SK-N-SH treated with all-trans-retinoic acid at 6 μM for 48 hours (cell line): ENCODE measurements at regions not wholly inside any gene's neighbourhood (a gene's known extent, or its start where the extent isn't known, plus 50 kb on each side); places are given as distances from the start of the nearest gene placed in this dataset.
A peak's percentile ranks its signal among the peaks of the same experiment; 100 is the strongest.

ENCODE experiments used
- ATAC-seq: fragments of 200-7000 bp; cut with Tn5 transposase; 3 replicates; pipeline ENCODE4 v1.9.1; 2020; ENCODE audit warnings: mild to moderate bottlenecking, moderate library complexity
- ARNTL ChIP-seq: fragments of 450-650 bp; formaldehyde crosslinking; IDR thresholded peaks from 2 replicates; pipeline ENCODE4 v1.5.0; 2020; ENCODE audit warnings: low read depth, mild to moderate bottlenecking, moderate library complexity, borderline replicate concordance
- BACH2 ChIP-seq: fragments of 250-450 bp; sonication (Bioruptor Pico); IDR thresholded peaks from 2 replicates; pipeline ENCODE4 v1.9.0; 2021; ENCODE audit warnings: mild to moderate bottlenecking, borderline replicate concordance
- CSDC2 ChIP-seq: fragments of 250-450 bp; sonication (Bioruptor Pico); IDR thresholded peaks from 2 replicates; pipeline ENCODE4 v1.5.0; 2020; ENCODE audit warnings: mild to moderate bottlenecking, moderate library complexity
- ESRRG ChIP-seq: fragments of 250-450 bp; sonication (Bioruptor Pico); IDR thresholded peaks from 2 replicates; pipeline ENCODE4 v1.6.1; 2021; ENCODE audit warnings: mild to moderate bottlenecking
- GLIS3 ChIP-seq: fragments of 250-450 bp; sonication (Bioruptor Pico); IDR thresholded peaks from 2 replicates; pipeline ENCODE4 v1.5.0; 2020; ENCODE audit warnings: mild to moderate bottlenecking, moderate library complexity
- ISL1 ChIP-seq: fragments of 250-450 bp; sonication (Bioruptor Pico); IDR thresholded peaks from 2 replicates; pipeline ENCODE4 v2.1.2; 2022; ENCODE audit warnings: mild to moderate bottlenecking, moderate library complexity
- OSR1 ChIP-seq: fragments of 250-450 bp; sonication (Bioruptor Pico); IDR thresholded peaks from 2 replicates; pipeline ENCODE4 v1.8.0; 2022; ENCODE audit warnings: moderate library complexity, mild to moderate bottlenecking, inconsistent platforms
- PPARA ChIP-seq: fragments of 250-450 bp; sonication (Bioruptor Pico); IDR thresholded peaks from 2 replicates; pipeline ENCODE4 v1.5.0; 2020; ENCODE audit warnings: mild to moderate bottlenecking, borderline replicate concordance
- RARB ChIP-seq: fragments of 250-450 bp; sonication (Bioruptor Pico); IDR thresholded peaks from 2 replicates; pipeline ENCODE4 v1.8.0; 2021; ENCODE audit warnings: mild to moderate bottlenecking, moderate library complexity
- SNAI2 ChIP-seq: fragments of 250-450 bp; sonication (Bioruptor Pico); IDR thresholded peaks from 2 replicates; pipeline ENCODE4 v1.5.0; 2020; ENCODE audit warnings: mild to moderate bottlenecking, moderate library complexity
- TOX ChIP-seq: fragments of 250-450 bp; sonication (Bioruptor Pico); IDR thresholded peaks from 2 replicates; pipeline ENCODE4 v1.8.0; 2021; ENCODE audit warnings: mild to moderate bottlenecking, moderate library complexity, borderline replicate concordance
- ZC3H10 ChIP-seq: fragments of 250-450 bp; sonication (Bioruptor Pico); IDR thresholded peaks from 2 replicates; pipeline ENCODE4 v1.5.1; 2021; ENCODE audit warnings: mild to moderate bottlenecking, moderate library complexity
- ZFP3 ChIP-seq: fragments of 250-450 bp; sonication (Bioruptor Pico); IDR thresholded peaks from 2 replicates; pipeline ENCODE4 v1.5.0; 2020; ENCODE audit warnings: mild to moderate bottlenecking, moderate library complexity
- ZFP30 ChIP-seq: fragments of 450-650 bp; formaldehyde crosslinking; IDR thresholded peaks from 2 replicates; pipeline ENCODE4 v1.5.0; 2022; ENCODE audit warnings: mild to moderate bottlenecking, moderate library complexity
- ZNF565 ChIP-seq: fragments of 450-650 bp; formaldehyde crosslinking; conservative IDR thresholded peaks from 2 replicates; pipeline ENCODE4 v1.5.0; 2020; ENCODE audit warnings: low read depth, mild to moderate bottlenecking, moderate library complexity
- ZNF70 ChIP-seq: fragments of 450-650 bp; formaldehyde crosslinking; IDR thresholded peaks from 2 replicates; pipeline ENCODE4 v1.5.0; 2020; ENCODE audit warnings: mild to moderate bottlenecking, moderate library complexity
- ZNF8 ChIP-seq: fragments of 450-650 bp; formaldehyde crosslinking; IDR thresholded peaks from 2 replicates; pipeline ENCODE4 v1.5.0; 2020; ENCODE audit warnings: mild to moderate bottlenecking, moderate library complexity
- TF ChIP-seq, protein P1 (sequence below): fragments of 250-450 bp; sonication (Bioruptor Pico); IDR thresholded peaks from 2 replicates; pipeline ENCODE4 v1.5.0; 2020; ENCODE audit warnings: mild to moderate bottlenecking, moderate library complexity
- TF ChIP-seq, protein P2 (sequence below): fragments of 250-450 bp; sonication (Bioruptor Pico); IDR thresholded peaks from 2 replicates; pipeline ENCODE4 v1.5.1; 2020; ENCODE audit warnings: low read depth, mild to moderate bottlenecking, moderate library complexity
- TF ChIP-seq, protein P3 (sequence below): fragments of 250-450 bp; sonication (Bioruptor Pico); IDR thresholded peaks from 2 replicates; pipeline ENCODE4 v1.8.0; 2021; ENCODE audit warnings: low read depth, mild to moderate bottlenecking, moderate library complexity, borderline replicate concordance
- TF ChIP-seq, protein P4 (sequence below): fragments of 250-450 bp; sonication (Bioruptor Pico); IDR thresholded peaks from 2 replicates; pipeline ENCODE4 v1.8.0; 2020; ENCODE audit warnings: mild to moderate bottlenecking, moderate library complexity, borderline replicate concordance
- TF ChIP-seq, protein P5 (sequence below): fragments of 250-450 bp; sonication (Bioruptor Pico); IDR thresholded peaks from 2 replicates; pipeline ENCODE4 v1.5.1; 2021; ENCODE audit warnings: mild to moderate bottlenecking, moderate library complexity

DNA sequence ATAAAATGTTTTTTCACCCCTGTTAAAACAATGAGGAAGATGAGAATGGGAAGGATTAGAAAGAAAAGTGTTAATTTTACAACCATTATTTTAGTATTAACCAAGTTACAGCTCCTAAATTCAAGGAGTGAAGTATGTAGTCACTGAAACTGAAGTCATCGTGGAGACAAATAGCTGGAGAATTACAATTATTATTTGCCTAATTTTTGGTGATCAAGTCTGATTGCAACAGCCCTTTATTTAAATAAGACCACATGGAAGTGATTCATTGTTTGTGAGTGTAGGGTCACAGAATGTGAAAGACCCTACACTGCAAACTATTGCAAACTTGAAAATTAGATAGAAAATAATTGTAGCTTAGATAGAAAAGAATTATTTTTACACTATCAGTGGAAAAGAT, 292.4 kb downstream of the CENPW start:
- TF ChIP-seq RARB (no peak), ARNTL (CRISPR knock-in tag) (no peak), ZFP3 (CRISPR knock-in tag) (no peak), GLIS3 (CRISPR knock-in tag) (no peak), SNAI2 (CRISPR knock-in tag) (no peak), ESRRG (CRISPR knock-in tag) (no peak), ZNF70 (CRISPR knock-in tag) (no peak), ZNF8 (no peak), TOX (CRISPR knock-in tag) (no peak), BACH2 (CRISPR knock-in tag) (no peak), ZC3H10 (no peak), CSDC2 (CRISPR knock-in tag) (no peak), ZNF565 (no peak), OSR1 (CRISPR knock-in tag) (no peak), ZFP30 (CRISPR knock-in tag) (no peak), ISL1 (CRISPR knock-in tag) (no peak)
- TF ChIP-seq, protein P1, sequence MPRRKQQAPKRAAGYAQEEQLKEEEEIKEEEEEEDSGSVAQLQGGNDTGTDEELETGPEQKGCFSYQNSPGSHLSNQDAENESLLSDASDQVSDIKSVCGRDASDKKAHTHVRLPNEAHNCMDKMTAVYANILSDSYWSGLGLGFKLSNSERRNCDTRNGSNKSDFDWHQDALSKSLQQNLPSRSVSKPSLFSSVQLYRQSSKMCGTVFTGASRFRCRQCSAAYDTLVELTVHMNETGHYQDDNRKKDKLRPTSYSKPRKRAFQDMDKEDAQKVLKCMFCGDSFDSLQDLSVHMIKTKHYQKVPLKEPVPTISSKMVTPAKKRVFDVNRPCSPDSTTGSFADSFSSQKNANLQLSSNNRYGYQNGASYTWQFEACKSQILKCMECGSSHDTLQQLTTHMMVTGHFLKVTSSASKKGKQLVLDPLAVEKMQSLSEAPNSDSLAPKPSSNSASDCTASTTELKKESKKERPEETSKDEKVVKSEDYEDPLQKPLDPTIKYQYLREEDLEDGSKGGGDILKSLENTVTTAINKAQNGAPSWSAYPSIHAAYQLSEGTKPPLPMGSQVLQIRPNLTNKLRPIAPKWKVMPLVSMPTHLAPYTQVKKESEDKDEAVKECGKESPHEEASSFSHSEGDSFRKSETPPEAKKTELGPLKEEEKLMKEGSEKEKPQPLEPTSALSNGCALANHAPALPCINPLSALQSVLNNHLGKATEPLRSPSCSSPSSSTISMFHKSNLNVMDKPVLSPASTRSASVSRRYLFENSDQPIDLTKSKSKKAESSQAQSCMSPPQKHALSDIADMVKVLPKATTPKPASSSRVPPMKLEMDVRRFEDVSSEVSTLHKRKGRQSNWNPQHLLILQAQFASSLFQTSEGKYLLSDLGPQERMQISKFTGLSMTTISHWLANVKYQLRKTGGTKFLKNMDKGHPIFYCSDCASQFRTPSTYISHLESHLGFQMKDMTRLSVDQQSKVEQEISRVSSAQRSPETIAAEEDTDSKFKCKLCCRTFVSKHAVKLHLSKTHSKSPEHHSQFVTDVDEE (CRISPR knock-in tag), result no peak
- TF ChIP-seq, protein P2, sequence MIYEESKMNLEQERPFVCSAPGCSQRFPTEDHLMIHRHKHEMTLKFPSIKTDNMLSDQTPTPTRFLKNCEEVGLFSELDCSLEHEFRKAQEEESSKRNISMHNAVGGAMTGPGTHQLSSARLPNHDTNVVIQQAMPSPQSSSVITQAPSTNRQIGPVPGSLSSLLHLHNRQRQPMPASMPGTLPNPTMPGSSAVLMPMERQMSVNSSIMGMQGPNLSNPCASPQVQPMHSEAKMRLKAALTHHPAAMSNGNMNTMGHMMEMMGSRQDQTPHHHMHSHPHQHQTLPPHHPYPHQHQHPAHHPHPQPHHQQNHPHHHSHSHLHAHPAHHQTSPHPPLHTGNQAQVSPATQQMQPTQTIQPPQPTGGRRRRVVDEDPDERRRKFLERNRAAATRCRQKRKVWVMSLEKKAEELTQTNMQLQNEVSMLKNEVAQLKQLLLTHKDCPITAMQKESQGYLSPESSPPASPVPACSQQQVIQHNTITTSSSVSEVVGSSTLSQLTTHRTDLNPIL (CRISPR knock-in tag), result no peak
- TF ChIP-seq, protein P3, sequence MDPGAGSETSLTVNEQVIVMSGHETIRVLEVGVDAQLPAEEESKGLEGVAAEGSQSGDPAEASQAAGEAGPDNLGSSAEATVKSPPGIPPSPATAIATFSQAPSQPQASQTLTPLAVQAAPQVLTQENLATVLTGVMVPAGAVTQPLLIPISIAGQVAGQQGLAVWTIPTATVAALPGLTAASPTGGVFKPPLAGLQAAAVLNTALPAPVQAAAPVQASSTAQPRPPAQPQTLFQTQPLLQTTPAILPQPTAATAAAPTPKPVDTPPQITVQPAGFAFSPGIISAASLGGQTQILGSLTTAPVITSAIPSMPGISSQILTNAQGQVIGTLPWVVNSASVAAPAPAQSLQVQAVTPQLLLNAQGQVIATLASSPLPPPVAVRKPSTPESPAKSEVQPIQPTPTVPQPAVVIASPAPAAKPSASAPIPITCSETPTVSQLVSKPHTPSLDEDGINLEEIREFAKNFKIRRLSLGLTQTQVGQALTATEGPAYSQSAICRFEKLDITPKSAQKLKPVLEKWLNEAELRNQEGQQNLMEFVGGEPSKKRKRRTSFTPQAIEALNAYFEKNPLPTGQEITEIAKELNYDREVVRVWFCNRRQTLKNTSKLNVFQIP, result no peak
- no peak for ATAC-seq

DNA sequence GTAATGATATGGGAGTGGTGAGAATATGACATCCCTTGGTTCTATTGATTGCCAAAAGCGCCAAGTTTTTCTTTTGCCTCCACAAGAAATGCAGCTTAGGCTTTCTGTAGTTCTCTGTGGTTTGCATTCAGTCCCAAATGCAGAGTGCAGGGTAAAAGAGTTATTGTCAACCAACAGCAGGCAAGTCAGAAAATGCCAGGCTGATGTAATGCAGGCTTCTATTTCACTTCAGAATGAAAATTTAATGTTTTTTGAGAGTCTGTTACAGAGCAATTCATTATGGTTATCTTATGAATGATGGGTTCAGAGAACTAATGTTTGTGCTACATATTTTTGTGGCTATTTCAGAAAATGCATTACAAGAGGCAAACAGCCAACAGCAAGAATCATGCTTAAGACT, 293.5 kb downstream of the CENPW start:
- TF ChIP-seq, protein P1 (CRISPR knock-in tag), result no peak
- no peak for TF ChIP-seq PPARA (CRISPR knock-in tag)
- no peak for TF ChIP-seq ARNTL (CRISPR knock-in tag)
- TF ChIP-seq ZC3H10, result no peak
- TF ChIP-seq, protein P4, sequence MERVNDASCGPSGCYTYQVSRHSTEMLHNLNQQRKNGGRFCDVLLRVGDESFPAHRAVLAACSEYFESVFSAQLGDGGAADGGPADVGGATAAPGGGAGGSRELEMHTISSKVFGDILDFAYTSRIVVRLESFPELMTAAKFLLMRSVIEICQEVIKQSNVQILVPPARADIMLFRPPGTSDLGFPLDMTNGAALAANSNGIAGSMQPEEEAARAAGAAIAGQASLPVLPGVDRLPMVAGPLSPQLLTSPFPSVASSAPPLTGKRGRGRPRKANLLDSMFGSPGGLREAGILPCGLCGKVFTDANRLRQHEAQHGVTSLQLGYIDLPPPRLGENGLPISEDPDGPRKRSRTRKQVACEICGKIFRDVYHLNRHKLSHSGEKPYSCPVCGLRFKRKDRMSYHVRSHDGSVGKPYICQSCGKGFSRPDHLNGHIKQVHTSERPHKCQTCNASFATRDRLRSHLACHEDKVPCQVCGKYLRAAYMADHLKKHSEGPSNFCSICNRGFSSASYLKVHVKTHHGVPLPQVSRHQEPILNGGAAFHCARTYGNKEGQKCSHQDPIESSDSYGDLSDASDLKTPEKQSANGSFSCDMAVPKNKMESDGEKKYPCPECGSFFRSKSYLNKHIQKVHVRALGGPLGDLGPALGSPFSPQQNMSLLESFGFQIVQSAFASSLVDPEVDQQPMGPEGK (CRISPR knock-in tag), result no peak
- TF ChIP-seq ISL1 (CRISPR knock-in tag), result peak; percentile 67
- no peak for ATAC-seq

DNA sequence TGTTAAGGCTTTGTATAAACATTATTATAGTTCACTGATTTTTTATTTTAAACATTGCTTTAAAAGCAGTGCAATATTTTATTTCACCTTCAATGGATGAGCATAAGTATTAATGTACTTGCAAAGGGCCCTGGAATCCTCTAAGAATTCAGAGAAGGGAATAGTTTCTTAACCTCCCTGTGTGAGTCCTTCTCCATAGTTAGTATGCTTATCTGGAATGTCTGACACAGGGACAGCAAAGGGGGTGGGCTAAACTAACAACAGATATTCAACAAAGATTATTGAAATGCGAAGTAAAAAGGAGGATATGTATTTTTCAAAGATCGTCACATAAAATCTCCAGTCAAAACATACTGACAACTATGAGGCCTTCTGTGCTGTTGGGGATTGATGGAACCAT, 300.4 kb downstream of the CENPW start:
- no peak for TF ChIP-seq ISL1 (CRISPR knock-in tag)
- TF ChIP-seq ZNF70 (CRISPR knock-in tag), result no peak
- TF ChIP-seq, protein P5, sequence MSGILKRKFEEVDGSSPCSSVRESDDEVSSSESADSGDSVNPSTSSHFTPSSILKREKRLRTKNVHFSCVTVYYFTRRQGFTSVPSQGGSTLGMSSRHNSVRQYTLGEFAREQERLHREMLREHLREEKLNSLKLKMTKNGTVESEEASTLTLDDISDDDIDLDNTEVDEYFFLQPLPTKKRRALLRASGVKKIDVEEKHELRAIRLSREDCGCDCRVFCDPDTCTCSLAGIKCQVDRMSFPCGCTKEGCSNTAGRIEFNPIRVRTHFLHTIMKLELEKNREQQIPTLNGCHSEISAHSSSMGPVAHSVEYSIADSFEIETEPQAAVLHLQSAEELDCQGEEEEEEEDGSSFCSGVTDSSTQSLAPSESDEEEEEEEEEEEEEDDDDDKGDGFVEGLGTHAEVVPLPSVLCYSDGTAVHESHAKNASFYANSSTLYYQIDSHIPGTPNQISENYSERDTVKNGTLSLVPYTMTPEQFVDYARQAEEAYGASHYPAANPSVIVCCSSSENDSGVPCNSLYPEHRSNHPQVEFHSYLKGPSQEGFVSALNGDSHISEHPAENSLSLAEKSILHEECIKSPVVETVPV (CRISPR knock-in tag), result no peak
- no peak for TF ChIP-seq ZNF8
- TF ChIP-seq ZC3H10, result no peak
- TF ChIP-seq PPARA (CRISPR knock-in tag), result no peak
- no peak for TF ChIP-seq SNAI2 (CRISPR knock-in tag)
- TF ChIP-seq OSR1 (CRISPR knock-in tag), result no peak
- TF ChIP-seq, protein P3, result no peak
- ATAC-seq, result no peak
